Colonic mucosa (tissue), 4 donors: ENCODE measurements at regions not wholly inside any gene's neighbourhood (a gene's known extent, or its start where the extent isn't known, plus 50 kb on each side); places are given as distances from the start of the nearest gene placed in this dataset.
"Not testable (repeated sequence)": the region's sequence is repeated elsewhere in the genome, so short reads cannot be mapped to it uniquely, and the experiment has no call there.

Source experiments
- DNase-seq: peaks from one replicate; pipeline ENCODE4 v3.0.0-alpha.2; 2020
- H3K27ac ChIP-seq: fragments of 200-600 bp; one replicate; pipeline ENCODE4 v1.8.0; 2021
- H3K27me3 ChIP-seq: fragments of 200-600 bp; one replicate; pipeline ENCODE4 v1.8.0; 2021
- H3K36me3 ChIP-seq: fragments of 200-600 bp; one replicate; pipeline ENCODE4 v1.8.0; 2021
- H3K4me1 ChIP-seq: fragments of 200-600 bp; one replicate; pipeline ENCODE4 v1.8.0; 2021; ENCODE audit warnings: mild to moderate bottlenecking
- H3K4me3 ChIP-seq: fragments of 200-600 bp; one replicate; pipeline ENCODE4 v1.8.0; 2021
- H3K9ac ChIP-seq, 2 donors: one replicate each; pipeline ENCODE4 v1.7.0; 2013; ENCODE audit warnings: control low read depth in 2 of 2, low read depth in 2 of 2, low read length in 2 of 2
- H3K9me3 ChIP-seq: fragments of 200-600 bp; one replicate; pipeline ENCODE4 v1.8.0; 2021
- CTCF ChIP-seq: fragments of 200-600 bp; IDR thresholded peaks from one replicate; pipeline ENCODE4 v1.8.0; 2022; ENCODE audit warnings: antibody characterized with exemption, mild to moderate bottlenecking
- intact Hi-C: fragments of 100-400 bp; cut with DNase I; formaldehyde crosslinking; loops from one replicate; pipeline ENCODE4 v1.14.1; 2022
- donor health status: healthy.
- donor health status: DM: no; HTN: no; CAD: no.
- donor health status: DM: no; HTN: no; CAD: no.

GRCh38 chr4:162494935-162495334 is 331.1 kb upstream of the FSTL5 start:
- Histone ChIP-seq H3K27me3 (no peaks in the 10 kb centered on the region), H3K4me3 (no peak overlapping the region), H3K36me3 (no peaks in the 10 kb centered on the region), H3K27ac (no peak overlapping the region), H3K9me3 (no peaks in the 10 kb centered on the region), H3K4me1 (no peaks in the 10 kb centered on the region), H3K9ac (no peak overlapping the region)
- no peak for DNase-seq
- intact Hi-C loops, result loop anchor here (5.0 kb wide), 3 partner anchors 542 to 1052 kb away; partner anchors contain the start of gene NPY1R
- TF ChIP-seq CTCF, result no peak

- H3K4me3 ChIP-seq, result no peak overlapping the region
- no peak overlapping the region for H3K9ac ChIP-seq
- no peak for TF ChIP-seq CTCF
- no peak overlapping the region for H3K27ac ChIP-seq
- no peaks in the 10 kb centered on the region for H3K4me1 ChIP-seq
- intact Hi-C loops, result no loop called here
- no peak for DNase-seq
- no peaks in the 10 kb centered on the region for H3K36me3 ChIP-seq
- H3K9me3 ChIP-seq, result no peaks in the 10 kb centered on the region
- no peaks in the 10 kb centered on the region for H3K27me3 ChIP-seq
Observed at GRCh38 chr4:162485486-162485885, 321.7 kb upstream of the FSTL5 start.

GRCh38 chr4:162475246-162475645 is 311.4 kb upstream of the FSTL5 start:
- Histone ChIP-seq H3K9ac (no peak overlapping the region), H3K27ac (no peak overlapping the region), H3K4me3 (no peak overlapping the region), H3K36me3 (no peaks in the 10 kb centered on the region), H3K9me3 (no peaks in the 10 kb centered on the region), H3K27me3 (no peaks in the 10 kb centered on the region), H3K4me1 (no peaks in the 10 kb centered on the region)
- intact Hi-C loops, result no loop called here
- DNase-seq, result no peak
- no peak for TF ChIP-seq CTCF

GRCh38 chr4:162469977-162470376 is 306.2 kb upstream of the FSTL5 start:
- intact Hi-C loops, result no loop called here
- H3K27ac ChIP-seq, result no peak overlapping the region
- TF ChIP-seq CTCF, result no peak

GRCh38 chr4:162465356-162465755 is 301.6 kb upstream of the FSTL5 start:
- DNase-seq, intact Hi-C loops, H3K27ac ChIP-seq, H3K4me3 ChIP-seq, H3K9me3 ChIP-seq, H3K4me1 ChIP-seq, H3K36me3 ChIP-seq, H3K27me3 ChIP-seq, H3K9ac ChIP-seq: not testable (repeated sequence)

More at GRCh38 chr4:162469977-162470376, 306.2 kb upstream of the FSTL5 start:
- Histone ChIP-seq H3K4me1 (no peaks in the 10 kb centered on the region), H3K36me3 (no peaks in the 10 kb centered on the region), H3K27me3 (no peaks in the 10 kb centered on the region), H3K9me3 (no peaks in the 10 kb centered on the region), H3K4me3 (no peak overlapping the region), H3K9ac (no peak overlapping the region)
- no peak for DNase-seq

- Histone ChIP-seq H3K9me3 (no peaks in the 10 kb centered on the region), H3K27ac (no peak overlapping the region), H3K4me3 (no peak overlapping the region), H3K36me3 (no peaks in the 10 kb centered on the region), H3K9ac (no peak overlapping the region), H3K4me1 (no peaks in the 10 kb centered on the region), H3K27me3 (no peaks in the 10 kb centered on the region)
- no peak for DNase-seq
- intact Hi-C loops, result no loop called here
- TF ChIP-seq CTCF, result peak; percentile 19
Observed at GRCh38 chr4:162461952-162462351, 298.2 kb upstream of the FSTL5 start.
